GM18519 (cell line): ENCODE measurements at regions not wholly inside any gene's neighbourhood (a gene's known extent, or its start where the extent isn't known, plus 50 kb on each side); places are given as distances from the start of the nearest gene placed in this dataset.

Experiments used
- ATAC-seq: cut with Tn5 transposase; IDR thresholded peaks from one replicate; pipeline ENCODE4 v1.9.1; 2021; ENCODE audit warnings: mild to moderate bottlenecking, moderate library complexity; ENCODE audit not compliant: unreplicated experiment, low FRiP score

GRCh38 chr22:48942698-48943566 is 884.7 kb downstream of the BRD1 start:
- ATAC-seq: no peak

GRCh38 chr22:48941903-48942575 is 885.6 kb downstream of the BRD1 start:
- no peak for ATAC-seq

GRCh38 chr22:48941033-48941902 is 886.4 kb downstream of the BRD1 start:
- no peak for ATAC-seq

GRCh38 chr22:48940266-48941032 is 887.2 kb downstream of the BRD1 start:
- no peak for ATAC-seq

GRCh38 chr22:48939441-48940265 is 888.0 kb downstream of the BRD1 start:
- ATAC-seq: no peak

GRCh38 chr22:48938741-48939140 is 888.9 kb downstream of the BRD1 start:
- no peak for ATAC-seq

GRCh38 chr22:48937032-48937639 is 890.5 kb downstream of the BRD1 start:
- ATAC-seq: no peak

- ATAC-seq: no peak
Observed at GRCh38 chr22:48936391-48936790, 891.3 kb downstream of the BRD1 start.

GRCh38 chr22:48934446-48934845 is 893.2 kb downstream of the BRD1 start:
- ATAC-seq: no peak

GRCh38 chr22:48931452-48931851 is 896.2 kb downstream of the BRD1 start:
- ATAC-seq: no peak

GRCh38 chr22:48929276-48929790 is 898.3 kb downstream of the BRD1 start:
- no peak for ATAC-seq

GRCh38 chr22:48927591-48927990 is 900.1 kb downstream of the BRD1 start:
- no peak for ATAC-seq

- ATAC-seq: no peak
Observed at GRCh38 chr22:48926643-48927042, 901.0 kb downstream of the BRD1 start.

GRCh38 chr22:48926136-48926535 is 901.5 kb downstream of the BRD1 start:
- ATAC-seq: no peak

- ATAC-seq: no peak
Observed at GRCh38 chr22:48925450-48925849, 902.2 kb downstream of the BRD1 start.

GRCh38 chr22:48923996-48924395 is 903.7 kb downstream of the BRD1 start:
- ATAC-seq: no peak

GRCh38 chr22:48923165-48923865 is 904.4 kb downstream of the BRD1 start:
- ATAC-seq: no peak

GRCh38 chr22:48921411-48921903 is 906.2 kb downstream of the BRD1 start:
- no peak for ATAC-seq
